NCI-H2081 (cell line): ENCODE measurements at regions not wholly inside any gene's neighbourhood (a gene's known extent, or its start where the extent isn't known, plus 50 kb on each side); places are given as distances from the start of the nearest gene placed in this dataset.

Experiments used
- DNase-seq, 2 experiments: peaks; one replicate each; lab custom pipeline; 2025; lab: John Stamatoyannopoulos, UW

DNA sequence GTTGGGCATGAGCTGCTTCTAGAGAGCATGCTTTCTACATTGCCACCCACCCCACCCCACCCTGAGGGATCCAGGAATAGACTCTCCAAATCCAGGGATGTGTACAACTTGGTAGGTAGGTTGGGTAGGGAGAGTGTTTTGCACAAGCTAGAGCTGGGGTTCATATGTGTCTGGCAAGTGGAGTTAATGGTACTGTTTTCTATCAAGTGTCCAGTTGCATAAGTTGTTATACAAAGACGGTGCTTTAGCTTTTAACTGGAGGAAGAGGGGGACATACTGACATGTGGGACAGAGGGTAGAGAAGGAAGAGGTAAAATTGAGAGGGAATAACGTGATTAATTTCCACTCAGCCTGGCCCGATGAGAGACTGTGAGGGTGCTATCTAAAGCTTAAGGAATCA lies 51.0 kb upstream of the TNC start:
- no peak for DNase-seq

DNA sequence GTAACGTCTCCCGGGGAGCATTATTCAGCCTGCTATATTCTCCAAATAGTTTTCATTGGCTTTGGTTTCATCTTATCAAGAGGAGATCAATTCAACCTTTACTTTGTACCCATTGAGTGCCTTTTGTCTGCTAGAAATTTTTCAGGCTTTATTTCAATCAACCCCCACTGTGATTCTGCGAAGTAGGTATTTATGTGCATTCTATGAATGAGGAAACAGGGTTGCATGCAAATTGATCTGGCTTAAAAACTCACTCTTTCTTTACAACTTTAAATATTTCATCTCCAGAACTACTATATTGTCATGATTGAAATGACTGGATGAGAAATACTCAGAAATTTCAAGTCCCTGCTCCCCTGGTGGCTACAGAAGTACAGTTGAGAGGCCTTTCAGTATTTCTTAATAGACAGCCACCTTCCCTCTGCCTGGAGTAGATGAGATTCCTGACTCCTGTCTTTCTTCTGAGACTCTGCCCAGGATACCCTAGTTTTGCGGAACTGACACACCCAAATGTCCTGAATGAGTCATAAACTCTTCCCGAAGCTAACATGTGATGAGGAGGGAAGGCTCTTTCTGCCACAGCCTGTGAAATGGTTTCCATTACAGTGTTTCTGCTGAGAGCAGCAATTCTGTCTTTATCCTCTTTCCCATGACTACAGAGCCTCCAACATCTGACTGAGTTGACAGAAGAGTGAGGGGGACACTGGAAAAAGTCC lies 52.6 kb upstream of the TNC start:
- DNase-seq = no peak

DNA sequence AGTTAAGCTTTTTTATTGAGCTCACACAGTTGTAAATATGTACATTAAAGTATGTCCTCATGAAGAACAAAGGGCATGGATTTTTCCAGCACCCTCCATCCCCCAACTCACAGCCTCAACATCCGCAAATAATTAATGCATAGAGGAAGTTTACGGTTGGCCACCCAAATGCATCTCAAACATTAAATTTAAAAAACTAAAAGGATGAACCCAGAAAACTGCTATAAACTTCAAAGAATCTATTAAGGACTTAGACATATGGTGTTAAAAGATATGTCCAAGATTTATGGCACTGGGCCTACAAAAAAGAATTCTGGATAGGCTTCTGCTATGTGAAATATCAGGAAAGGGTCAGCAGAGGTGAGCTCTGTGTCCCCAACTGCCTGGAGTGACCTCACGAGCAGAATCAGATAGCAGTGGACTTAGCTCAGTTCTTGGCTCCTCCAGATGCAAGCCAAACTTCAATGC lies 54.0 kb upstream of the TNC start:
- DNase-seq = no peak

DNA sequence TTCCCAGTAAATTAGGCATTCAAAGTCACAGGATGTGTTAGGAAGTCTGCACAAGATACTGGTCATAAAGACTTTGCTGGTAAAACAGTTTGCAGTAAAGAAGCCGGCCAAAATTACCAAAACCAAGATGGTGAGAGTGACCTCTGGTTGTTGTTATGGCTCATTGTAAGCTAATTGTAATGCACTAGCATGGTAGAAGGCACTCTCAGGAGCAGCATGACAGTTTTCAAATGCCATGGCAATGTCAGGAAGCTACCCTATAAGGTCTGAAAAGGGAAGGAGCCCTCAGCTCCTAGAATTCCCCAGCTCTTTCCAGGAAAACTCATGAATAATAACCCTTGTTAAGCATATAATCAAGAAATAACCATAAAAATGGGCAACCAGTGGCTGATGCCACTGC lies 64.3 kb upstream of the TNC start:
- DNase-seq = no peak

DNA sequence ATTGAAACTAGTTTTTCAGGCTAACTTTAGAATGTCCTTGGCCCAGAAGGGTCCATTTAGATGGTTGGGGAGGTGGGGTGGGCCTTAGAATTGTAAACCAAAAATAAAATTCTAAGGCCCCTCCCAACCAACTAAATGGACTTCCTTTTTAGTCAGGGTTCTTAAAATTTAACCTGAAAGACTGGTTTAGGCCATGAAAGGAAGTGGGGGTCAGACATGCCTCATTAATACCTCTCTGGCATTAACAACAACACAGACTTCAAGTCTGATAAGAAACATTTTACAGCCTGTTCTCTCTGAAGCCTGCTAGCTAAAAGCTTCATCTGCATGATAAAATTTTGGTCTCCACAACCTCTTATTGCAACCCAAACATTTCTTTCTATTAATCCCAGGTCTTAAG lies 65.5 kb upstream of the TNC start:
- no peak for DNase-seq

DNA sequence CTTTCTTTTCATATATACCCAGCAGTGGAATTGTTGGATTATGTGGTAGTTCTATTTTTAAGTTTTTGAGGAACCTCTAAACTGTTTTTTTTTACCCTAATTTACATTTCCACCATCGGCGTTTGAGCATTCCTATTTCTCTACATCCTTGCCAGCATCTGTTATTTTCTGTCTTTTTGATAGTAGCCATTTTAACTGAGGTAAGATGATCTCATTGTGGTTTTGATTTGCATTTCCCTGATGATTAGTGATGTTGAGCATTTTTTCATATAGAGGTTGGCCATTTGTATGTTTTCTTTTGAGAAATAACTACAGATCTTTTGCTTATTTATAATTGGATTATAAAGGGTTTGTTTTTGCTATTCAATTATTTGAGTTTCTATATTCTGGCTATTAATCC lies 71.7 kb upstream of the TNC start:
- no peak for DNase-seq

DNA sequence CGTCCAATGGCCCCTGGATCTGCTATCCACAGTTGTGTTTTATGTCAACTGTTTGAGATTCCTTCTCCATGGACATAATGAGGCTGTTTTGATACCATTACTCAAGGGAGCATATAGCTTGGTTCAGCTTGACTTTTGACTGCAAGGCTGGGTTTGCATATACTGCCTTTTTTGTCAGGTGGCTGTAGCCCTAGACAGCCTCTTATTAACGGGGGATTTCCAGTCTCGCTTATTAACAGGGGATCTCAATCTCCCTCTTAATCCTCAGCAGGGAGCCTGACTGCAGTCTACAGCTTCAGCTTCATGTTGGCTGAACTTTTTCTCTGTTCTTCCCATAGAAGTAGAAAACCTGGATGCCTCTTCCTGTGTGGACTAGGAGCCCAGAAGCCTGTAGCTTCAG lies 73.7 kb upstream of the TNC start:
- no peak for DNase-seq

DNA sequence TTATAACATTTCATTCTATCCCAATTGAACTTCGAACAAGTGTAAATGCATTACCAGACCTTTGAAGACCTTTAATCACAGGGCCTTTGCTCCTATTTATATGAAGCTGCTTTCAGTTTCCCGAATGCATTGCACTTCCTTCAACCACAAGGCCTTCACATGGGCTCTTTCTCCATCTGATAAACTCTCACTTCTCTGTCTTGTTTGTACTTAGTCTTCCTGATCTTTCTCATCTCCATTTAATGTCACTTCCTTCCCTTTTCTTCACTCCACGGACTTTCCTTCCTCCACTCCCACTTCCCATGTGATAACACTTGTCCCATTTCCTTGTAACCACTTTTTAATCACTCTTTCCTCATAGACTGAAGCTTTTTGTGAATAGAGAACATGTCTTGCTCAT lies 74.3 kb upstream of the TNC start:
- no peak for DNase-seq

DNA sequence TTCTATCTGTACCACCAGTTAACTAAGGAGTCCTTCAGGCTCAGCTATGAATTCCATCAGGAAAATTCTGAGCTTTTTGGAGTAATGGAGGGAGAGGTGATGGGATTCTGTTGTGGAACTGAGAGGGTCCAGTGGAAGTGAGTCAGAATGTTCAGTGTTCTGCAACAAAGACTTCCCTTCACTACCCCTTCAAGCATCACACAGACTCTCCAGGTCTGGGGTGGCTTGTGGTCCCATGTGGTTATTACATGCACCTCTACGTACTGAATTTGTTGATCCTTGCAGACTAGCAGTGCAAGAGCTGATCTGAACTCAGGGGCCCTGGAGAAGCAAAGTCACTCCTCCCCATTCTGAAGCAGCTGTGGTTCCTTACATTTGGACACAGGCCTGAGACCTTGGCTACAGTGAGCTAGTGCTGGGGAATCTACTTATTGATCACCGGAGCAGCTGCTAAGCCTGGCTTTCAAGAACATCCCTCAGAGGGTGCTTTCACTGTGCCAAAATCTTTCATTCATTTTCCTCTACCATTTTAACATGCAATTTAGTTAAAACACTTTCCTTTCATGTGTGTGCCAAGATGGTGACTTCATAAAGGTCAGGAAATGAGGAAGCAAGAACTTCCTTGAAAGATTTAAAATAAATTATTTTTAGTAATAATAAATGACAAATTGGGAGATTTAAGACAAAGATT lies 75.0 kb upstream of the TNC start:
- DNase-seq = no peak

DNA sequence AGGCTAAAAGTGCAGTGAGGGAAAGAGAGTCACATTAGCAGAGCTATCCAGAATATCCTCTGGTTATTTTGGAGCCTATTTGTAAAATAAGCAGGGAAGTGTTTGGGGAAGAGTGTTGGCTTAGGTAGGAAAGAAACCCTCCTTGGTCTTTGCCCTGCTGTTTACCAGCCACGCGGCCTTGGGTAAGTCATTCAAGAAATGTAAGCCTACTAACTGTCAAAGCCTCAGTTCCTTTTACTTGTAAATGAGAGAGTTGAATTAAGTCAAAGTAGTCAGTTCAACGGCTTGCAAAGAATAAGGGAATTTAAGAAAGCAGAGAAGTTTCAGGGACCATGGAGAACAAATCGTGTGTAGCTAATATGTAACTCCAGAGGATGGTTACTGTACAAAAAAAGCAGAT lies 75.8 kb upstream of the TNC start:
- DNase-seq = no peak

DNA sequence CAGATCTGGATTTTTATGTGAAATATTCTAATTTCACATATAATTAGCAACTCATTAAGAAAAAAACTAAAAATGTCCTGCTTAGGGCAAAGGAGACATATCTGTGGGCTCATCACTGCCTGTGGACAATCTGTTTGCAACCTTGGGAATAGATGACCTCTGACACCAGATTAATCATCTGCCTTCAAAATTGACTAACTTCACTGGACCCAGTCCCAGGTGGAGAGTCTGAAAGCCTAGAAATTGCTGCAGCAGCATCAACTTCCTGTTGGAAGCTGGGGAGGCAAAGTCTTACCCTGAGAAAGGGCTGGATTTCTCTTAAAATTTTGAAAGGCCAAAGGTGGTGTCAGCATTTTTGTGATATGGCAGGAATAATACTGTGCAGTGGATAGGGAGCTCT lies 76.3 kb upstream of the TNC start:
- DNase-seq = no peak

DNA sequence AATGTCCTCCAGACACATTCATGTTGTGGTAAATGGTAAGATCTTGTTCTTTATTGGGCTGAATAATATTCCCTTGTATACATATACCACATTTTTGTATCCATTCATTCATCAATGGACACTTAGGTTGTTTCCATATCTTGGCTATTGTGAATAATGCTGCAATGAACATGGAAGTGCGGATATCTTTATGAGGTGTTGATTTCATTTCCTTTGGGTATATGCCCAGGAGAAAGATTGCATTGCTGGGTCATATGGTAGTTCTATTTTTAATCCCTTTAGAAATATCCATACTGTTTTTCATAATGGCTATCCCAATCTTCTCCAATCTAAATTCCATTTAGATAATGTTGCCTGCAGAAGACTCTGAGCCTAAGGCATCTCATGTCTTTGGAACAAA lies 78.0 kb upstream of the TNC start:
- no peak for DNase-seq

DNA sequence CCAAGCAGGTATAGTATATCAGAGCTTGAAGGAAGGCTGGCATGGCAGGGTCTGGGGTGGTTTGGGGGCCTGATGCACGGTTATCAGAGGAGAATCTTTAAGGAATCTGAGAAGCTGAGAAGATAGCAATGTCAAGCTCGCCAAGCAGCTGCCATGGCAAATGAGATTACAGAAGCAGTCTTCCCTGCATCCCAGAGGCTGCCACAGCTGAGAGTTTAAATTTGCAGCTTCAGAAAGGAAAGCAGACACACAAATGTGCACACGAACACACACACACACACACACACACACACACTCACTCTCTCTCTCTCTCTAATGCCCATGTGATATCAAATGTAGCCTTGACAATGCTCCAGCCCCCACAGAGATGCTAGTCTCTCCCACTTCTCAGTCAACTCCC lies 79.0 kb upstream of the TNC start:
- no peak for DNase-seq

DNA sequence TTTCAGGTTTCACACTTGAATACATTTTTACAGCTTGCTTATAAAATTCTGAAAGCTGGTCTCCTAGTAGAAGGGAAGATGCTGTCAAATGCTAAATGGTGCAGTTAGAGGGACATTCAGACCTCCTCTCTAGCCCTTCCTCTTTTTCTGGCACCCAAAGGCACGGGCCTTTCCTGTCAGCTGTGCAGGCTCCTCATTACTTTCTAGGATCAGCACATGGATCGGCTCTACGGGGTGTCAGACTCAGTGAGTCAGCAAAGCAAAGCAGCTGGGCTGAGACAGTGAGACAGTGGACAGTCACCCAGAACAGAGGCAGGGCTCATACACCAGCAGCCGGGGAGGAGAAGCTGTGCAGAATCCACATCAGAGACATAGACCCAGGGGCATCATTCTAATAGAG lies 80.0 kb upstream of the TNC start:
- no peak for DNase-seq

DNA sequence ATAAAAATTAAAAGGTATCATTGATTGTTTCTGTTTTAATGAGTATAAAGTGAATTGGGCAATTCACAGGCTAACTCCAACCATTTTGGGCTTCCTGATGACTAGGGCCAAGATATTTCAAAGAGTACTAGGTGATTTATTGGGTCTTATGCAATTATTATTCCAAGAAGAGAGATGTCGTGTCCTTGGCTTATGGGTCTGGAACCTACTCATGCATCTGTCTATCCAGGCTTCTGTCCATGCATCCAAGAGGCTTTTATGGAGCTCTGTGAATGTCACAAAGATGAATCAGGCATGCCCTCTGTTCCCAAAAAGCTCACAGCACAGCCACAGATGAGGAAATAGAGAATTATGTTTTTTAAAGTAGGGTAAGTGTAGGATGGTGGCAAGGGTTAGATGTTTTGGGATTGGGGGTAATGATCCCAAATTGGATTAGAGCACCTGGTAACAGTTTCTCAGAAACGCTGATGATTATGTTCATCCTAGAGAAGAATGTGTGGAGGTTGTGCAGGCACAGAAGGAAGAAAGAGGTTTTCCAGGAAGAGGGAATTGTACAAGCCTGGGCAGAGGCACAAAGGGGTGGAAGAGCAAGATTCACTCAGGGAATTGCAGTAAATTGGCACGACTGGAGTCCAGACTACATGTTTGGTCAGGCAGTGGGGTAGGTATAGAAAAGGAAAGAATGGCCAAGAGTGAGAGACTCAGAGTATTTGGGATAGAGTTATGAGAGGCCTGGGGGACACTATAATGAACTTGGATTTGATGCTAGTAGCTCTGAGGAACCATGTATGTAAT lies 83.0 kb upstream of the TNC start:
- no peak for DNase-seq

DNA sequence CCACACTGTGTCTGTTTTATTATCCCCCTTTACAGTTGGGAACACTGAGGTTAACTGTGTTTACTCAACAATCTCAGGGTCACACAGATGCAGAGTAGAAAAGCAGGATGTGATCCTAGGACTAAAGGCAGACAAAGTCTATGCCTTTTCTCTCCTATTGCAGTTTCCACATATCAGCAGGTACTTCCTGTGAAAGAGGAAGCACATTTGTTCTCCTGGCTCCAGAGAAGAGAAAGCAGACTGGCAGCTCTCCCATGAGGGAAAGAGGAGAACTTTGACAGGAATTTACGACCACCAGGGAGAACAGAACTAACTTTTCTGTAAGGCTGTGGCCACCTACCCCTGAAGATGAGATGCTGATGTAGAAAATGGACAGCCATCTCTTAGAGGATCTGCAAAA lies 84.2 kb upstream of the TNC start:
- DNase-seq = no peak

DNA sequence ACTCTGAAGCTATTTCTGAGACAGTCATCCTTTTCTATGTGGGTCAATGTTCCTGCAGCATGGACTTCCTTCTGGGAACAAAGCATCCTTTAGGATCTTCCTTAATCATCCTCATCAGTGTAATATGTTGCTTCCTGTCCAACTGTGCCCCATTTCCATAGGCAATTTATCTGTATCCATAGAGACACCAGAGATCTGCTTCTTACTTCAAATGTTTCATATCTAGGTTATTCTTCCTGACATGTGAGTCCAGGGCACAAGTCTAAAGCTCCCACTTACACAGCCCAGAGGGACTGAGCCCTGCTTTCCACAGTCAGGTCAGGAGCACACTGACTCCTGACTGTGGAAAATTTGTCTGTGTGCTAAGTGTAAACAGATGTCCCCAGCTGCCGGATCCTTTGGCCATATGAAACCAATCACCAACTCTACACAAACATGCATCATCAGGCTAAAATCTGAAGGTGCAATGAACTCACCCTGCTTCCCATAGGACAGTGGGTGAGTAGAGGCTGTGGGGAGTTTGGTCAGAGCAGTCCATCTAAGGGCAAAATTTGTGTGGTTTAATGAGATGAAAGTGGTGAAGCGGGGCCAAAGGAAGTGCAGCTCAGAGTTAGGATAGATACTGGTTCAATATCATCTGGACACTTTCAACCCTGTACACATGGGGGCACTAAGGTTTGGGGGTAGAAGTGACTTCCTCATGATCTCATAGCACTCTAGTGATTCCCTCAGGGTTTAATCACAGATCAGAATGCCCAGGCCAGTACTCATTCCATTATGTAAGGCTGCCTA lies 85.2 kb upstream of the TNC start:
- DNase-seq = no peak

DNA sequence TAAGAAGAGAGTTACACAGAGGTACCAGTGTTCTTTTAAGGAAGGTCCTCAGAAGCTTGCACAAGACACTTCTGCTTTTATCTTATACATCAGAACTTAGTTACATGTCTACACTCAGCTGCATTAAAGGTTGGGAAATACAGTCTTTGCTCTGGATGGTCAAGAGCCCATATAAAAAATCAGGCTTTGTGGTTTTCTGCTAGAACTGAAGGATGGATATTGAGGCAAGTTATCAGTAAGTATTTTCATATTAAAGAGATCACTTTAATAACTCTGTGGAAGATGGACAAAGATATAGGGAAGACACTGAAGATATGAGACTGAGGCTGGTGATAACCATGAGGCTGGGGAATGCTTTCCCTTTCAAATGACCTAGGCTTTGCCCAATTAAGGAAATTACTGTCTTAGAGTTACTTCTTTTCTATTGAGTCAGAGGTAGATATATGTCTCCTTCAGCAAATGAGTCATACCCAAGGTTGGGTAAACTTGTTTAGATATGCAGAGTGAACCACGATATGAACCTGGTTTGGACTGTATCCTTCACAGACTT lies 87.0 kb upstream of the TNC start:
- DNase-seq = no peak

DNA sequence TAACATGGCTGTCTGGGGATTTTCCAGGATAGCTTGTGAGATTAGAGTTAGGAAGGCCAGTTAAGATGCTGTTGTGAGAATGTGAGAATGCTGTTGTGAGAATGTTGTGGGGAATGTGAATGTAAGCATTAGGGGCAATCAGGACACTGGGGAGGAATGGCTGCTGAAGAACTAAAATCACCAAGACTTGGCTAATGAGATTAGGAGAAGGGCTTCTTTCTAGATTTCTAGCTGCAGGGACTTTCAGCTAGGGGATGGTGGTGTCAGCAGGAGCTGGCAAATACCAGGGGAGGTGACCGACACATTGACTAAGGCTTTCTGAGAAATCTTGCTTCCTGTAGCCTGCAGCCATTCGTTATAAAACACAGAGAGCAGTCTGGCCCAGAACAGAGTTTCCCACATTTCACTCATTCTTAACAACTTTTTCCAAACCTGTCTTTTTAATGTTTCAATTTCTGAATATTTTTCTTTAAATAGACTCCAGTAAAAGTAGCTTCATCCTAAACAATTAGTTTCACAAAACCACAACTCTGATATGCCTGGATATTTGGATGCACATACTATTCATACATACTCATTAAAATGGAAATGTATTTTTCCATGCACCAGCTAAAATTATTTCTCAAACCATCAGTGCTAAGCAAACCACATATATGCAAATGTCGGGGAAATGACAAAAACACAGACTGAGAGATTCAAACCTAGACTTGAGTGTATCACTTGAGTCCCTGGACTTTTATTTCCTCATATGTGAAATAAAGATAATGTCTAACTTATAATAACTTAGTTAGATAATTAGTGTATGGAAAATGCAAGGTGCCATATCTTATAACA lies 89.3 kb upstream of the TNC start:
- DNase-seq = no peak

DNA sequence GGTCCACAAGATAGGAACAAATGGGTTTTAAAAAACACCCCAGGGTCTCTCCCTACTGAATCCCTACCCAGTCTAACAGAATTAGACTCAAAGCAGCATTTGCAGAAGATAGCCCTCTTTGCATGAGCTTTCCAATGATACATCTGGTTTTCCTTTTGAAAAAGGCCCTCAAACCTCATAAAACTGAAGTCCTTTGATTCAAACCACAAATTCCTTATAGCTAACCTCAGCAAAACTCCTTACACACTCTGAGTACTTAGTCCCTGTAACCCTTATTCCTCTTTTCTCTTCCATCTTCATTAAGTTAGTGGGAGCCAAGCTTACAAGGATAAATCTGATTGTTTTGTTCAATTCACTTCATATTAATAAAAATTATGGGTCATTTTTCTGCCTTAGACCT lies 90.5 kb upstream of the TNC start:
- DNase-seq = no peak
